CD8-positive, alpha-beta memory T cell (primary cell): ENCODE measurements at regions not wholly inside any gene's neighbourhood (a gene's known extent, or its start where the extent isn't known, plus 50 kb on each side); places are given as distances from the start of the nearest gene placed in this dataset.
A peak's percentile ranks its signal among the peaks of the same experiment; 100 is the strongest.

ENCODE experiments used
- CTCF ChIA-PET: fragments of 350-600 bp; sonication (Branson Sonifier 250); formaldehyde crosslinking; loops from one replicate; lab custom pipeline; 2021; ENCODE audit warnings: antibody characterized with exemption; lab: Charles Lee
- POLR2A ChIA-PET: fragments of 350-600 bp; sonication (Branson Sonifier 250); formaldehyde crosslinking; loops from one replicate; lab custom pipeline; 2021; ENCODE audit warnings: antibody characterized with exemption; lab: Charles Lee
- DNase-seq, 5 donors: peaks; one replicate each; pipeline versions ENCODE4 v3.0.0 to v3.0.0-alpha.2; 2020 to 2022; ENCODE audit warnings: mixed read lengths in 1 of 5
- H3K27ac ChIP-seq: one replicate; pipeline ENCODE4 v1.7.0; 2013; ENCODE audit warnings: low read depth, mild to moderate bottlenecking, low read length, moderate library complexity
- H3K27me3 ChIP-seq: 2 replicates; pipeline ENCODE4 v1.7.0; 2013; ENCODE audit warnings: low read length, mild to moderate bottlenecking; ENCODE audit not compliant: insufficient read depth, poor library complexity, severe bottlenecking
- H3K36me3 ChIP-seq: 2 replicates; pipeline ENCODE4 v1.7.0; 2013; ENCODE audit warnings: mild to moderate bottlenecking, low read length, moderate library complexity; ENCODE audit not compliant: insufficient read depth
- H3K4me1 ChIP-seq: 2 replicates; pipeline ENCODE4 v1.7.0; 2013; ENCODE audit warnings: mild to moderate bottlenecking, low read length, moderate library complexity; ENCODE audit not compliant: insufficient read depth
- H3K4me3 ChIP-seq: 2 replicates; pipeline ENCODE4 v1.7.0; 2013; ENCODE audit warnings: mild to moderate bottlenecking, low read length
- H3K9me3 ChIP-seq: 2 replicates; pipeline ENCODE4 v1.7.0; 2013; ENCODE audit warnings: mild to moderate bottlenecking, low read length
- H3K27ac Mint-ChIP-seq, 8 donors: one replicate each; pipeline ENCODE4 v1.8.0; 2020 to 2021; ENCODE audit warnings: mixed read lengths in 8 of 8, mild to moderate bottlenecking in 6 of 8, inconsistent platforms in 3 of 8, moderate library complexity in 3 of 8
- H3K27me3 Mint-ChIP-seq, 2 donors: one replicate each; pipeline ENCODE4 v1.8.0; 2020 to 2021; ENCODE audit warnings: mixed read lengths in 2 of 2, mild to moderate bottlenecking in 1 of 2, moderate library complexity in 1 of 2
- H3K36me3 Mint-ChIP-seq, 3 donors: one replicate each; pipeline ENCODE4 v1.8.0; 2020 to 2021; ENCODE audit warnings: mixed read lengths in 3 of 3, inconsistent platforms in 1 of 3, mild to moderate bottlenecking in 1 of 3
- H3K4me1 Mint-ChIP-seq, 3 donors: one replicate each; pipeline ENCODE4 v1.8.0; 2020 to 2021; ENCODE audit warnings: mixed read lengths in 3 of 3, inconsistent platforms in 1 of 3, mild to moderate bottlenecking in 1 of 3
- H3K4me3 Mint-ChIP-seq, 7 donors: one replicate each; pipeline ENCODE4 v1.8.0; 2020 to 2021; ENCODE audit warnings: mixed read lengths in 7 of 7, mild to moderate bottlenecking in 6 of 7, moderate library complexity in 4 of 7, inconsistent platforms in 2 of 7
- H3K9me3 Mint-ChIP-seq, 5 donors: one replicate each; pipeline ENCODE4 v1.8.0; 2020 to 2022; ENCODE audit warnings: mixed read lengths in 5 of 5, mild to moderate bottlenecking in 3 of 5, moderate library complexity in 2 of 5, inconsistent platforms in 1 of 5

DNA sequence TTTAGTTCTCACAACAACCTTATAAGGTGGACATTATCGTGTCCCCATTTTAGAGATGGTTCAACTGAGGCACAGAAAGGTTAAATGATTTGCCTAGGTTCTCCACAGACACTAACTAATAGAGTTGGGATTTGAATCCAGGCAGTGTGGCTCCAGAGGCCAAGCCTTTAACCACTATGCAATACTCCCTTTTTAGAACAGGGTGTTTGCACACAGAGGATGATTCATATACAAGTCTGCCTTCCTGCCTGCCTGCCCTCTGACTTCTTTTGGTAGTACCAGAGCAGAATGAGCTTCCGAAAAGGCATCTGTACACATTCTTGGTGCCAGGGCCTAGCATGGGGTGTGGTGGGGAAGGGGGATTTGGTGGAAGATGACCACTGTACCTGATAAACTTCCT is 150.8 kb upstream of the ARHGEF9 start:
- H3K27ac Mint-ChIP-seq: no peak overlapping the region
- ChIA-PET CTCF (no interaction called here), POLR2A (no interaction called here)
- DNase-seq: no peak
- H3K4me1 Mint-ChIP-seq: no peaks in the 10 kb centered on the region
- Histone ChIP-seq H3K4me1 (no peaks in the 10 kb centered on the region), H3K27me3 (no peaks in the 10 kb centered on the region), H3K36me3 (no peaks in the 10 kb centered on the region), H3K4me3 (no peak overlapping the region), H3K27ac (no peak overlapping the region), H3K9me3 (no peaks in the 10 kb centered on the region)
- H3K36me3 Mint-ChIP-seq: no peaks in the 10 kb centered on the region
- H3K4me3 Mint-ChIP-seq: no peak overlapping the region
- peaks cover 0 to 25% (median 14%) of the 10 kb centered on the region in 5 donors for H3K9me3 Mint-ChIP-seq
- peaks cover 0 to 2% of the 10 kb centered on the region in 2 donors for H3K27me3 Mint-ChIP-seq

DNA sequence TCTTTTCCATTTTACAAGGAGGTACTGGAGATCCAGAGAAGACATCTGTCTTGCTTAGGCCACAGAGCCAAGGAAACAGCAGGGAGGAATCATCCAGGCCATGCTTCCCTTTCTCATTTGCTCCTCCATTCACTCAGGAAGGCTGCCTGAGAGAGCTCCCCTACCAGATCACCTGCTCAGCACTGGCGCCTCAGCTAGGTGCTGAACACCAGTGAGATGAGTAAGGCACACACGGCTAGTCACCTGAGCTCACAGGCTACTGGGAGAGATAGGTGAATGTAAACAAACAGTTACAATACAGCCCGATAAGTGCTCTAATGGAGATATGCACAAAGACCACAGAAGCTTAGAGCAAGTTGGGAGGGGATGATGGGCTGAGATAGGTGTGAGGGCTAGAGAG is 149.8 kb upstream of the ARHGEF9 start:
- POLR2A ChIA-PET: no interaction called here
- no peaks in the 10 kb centered on the region for H3K27me3 ChIP-seq
- Mint-ChIP-seq H3K27me3 (peaks cover 0 to 2% of the 10 kb centered on the region in 2 donors), H3K9me3 (peaks cover 0 to 20% (median 14%) of the 10 kb centered on the region in 5 donors), H3K27ac (no peak overlapping the region), H3K4me3 (no peak overlapping the region), H3K36me3 (no peaks in the 10 kb centered on the region), H3K4me1 (no peaks in the 10 kb centered on the region)
- CTCF ChIA-PET: no interaction called here
- H3K4me3 ChIP-seq: no peak overlapping the region
- H3K27ac ChIP-seq: no peak overlapping the region
- no peaks in the 10 kb centered on the region for H3K9me3 ChIP-seq
- no peak for DNase-seq
- no peaks in the 10 kb centered on the region for H3K4me1 ChIP-seq
- no peaks in the 10 kb centered on the region for H3K36me3 ChIP-seq

DNA sequence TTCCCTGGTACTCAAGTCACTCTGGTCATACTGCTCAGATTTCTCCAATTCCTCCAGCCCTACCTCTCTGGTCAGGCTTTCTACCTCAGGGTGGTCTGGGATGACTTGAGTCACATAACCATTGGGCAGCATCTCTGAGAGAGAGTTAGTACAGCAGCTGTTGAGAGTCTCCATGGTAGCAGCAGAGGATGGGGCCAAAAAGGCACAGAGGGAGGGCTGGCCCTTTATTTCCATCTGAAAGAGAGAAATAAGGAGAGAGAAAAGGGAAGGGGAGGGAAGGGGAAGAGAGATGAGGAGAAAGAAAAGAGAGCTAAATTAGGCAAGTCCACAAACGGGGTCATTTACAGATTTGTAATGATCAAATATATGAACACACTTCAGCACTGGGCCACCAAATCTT is 149.1 kb upstream of the ARHGEF9 start:
- H3K9me3 ChIP-seq: no peaks in the 10 kb centered on the region
- no peak overlapping the region for H3K4me3 ChIP-seq
- no peaks in the 10 kb centered on the region for H3K27me3 ChIP-seq
- Mint-ChIP-seq H3K9me3 (peaks cover 0 to 19% (median 9%) of the 10 kb centered on the region in 5 donors), H3K27me3 (peaks cover 0 to 2% of the 10 kb centered on the region in 2 donors), H3K4me3 (no peak overlapping the region), H3K4me1 (no peaks in the 10 kb centered on the region), H3K27ac (no peak overlapping the region), H3K36me3 (no peaks in the 10 kb centered on the region)
- POLR2A ChIA-PET: no interaction called here
- H3K27ac ChIP-seq: no peak overlapping the region
- no peak for DNase-seq
- CTCF ChIA-PET: no interaction called here
- H3K36me3 ChIP-seq: no peaks in the 10 kb centered on the region
- H3K4me1 ChIP-seq: no peaks in the 10 kb centered on the region

DNA sequence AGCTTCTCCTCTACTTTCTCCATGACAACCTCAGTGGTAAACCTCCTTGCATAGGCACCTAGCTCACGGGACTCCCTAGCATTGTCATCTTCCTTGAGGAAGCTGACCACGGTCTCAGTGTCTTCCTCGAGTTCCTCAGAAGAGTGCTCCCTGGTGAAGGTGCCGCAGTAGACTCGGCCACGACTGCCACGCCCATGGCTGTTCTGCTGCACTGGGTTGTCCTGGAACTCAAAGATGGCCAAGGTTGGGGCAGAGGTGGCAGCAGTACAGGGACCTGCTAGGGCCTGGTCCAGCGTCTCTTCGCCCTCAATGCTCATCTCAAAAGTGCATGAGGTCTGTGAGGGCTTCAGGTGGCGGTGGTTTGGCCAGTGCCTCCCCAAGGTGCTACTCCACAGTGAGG is 147.9 kb upstream of the ARHGEF9 start:
- H3K9me3 Mint-ChIP-seq: peaks cover 0 to 16% (median 10%) of the 10 kb centered on the region in 5 donors
- no peak overlapping the region for H3K27ac Mint-ChIP-seq
- ChIA-PET POLR2A (no interaction called here), CTCF (no interaction called here)
- Histone ChIP-seq H3K27ac (no peak overlapping the region), H3K4me3 (no peak overlapping the region), H3K27me3 (no peaks in the 10 kb centered on the region), H3K9me3 (no peaks in the 10 kb centered on the region), H3K4me1 (no peaks in the 10 kb centered on the region), H3K36me3 (no peaks in the 10 kb centered on the region)
- H3K4me3 Mint-ChIP-seq: no peak overlapping the region
- peaks cover 0 to 2% of the 10 kb centered on the region in 2 donors for H3K27me3 Mint-ChIP-seq
- no peak for DNase-seq
- no peaks in the 10 kb centered on the region for H3K4me1 Mint-ChIP-seq
- H3K36me3 Mint-ChIP-seq: no peaks in the 10 kb centered on the region

DNA sequence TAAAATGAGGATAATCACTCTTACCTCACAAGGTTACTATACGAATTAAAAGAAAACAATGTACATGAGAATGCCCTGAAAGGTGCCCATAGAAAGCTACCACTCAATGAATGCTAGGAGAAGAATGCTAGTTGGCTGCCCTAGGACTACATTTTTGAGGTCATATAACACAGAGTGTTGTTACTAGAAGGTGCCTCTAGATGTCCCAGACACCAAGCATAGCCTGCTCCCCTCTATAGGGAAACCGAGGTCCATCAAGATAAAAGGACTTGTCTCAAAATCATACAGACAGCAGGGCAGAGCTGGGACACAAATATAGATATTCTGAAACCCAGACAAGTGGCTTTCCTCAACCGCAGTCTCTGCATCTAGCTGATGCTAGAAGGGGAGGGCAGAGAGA is 147.0 kb upstream of the ARHGEF9 start:
- H3K4me1 ChIP-seq: no peaks in the 10 kb centered on the region
- H3K9me3 ChIP-seq: no peaks in the 10 kb centered on the region
- Mint-ChIP-seq H3K36me3 (no peaks in the 10 kb centered on the region), H3K27ac (no peak overlapping the region), H3K4me1 (no peaks in the 10 kb centered on the region), H3K27me3 (no peaks in the 10 kb centered on the region), H3K4me3 (no peak overlapping the region), H3K9me3 (peaks cover 0 to 12% (median 9%) of the 10 kb centered on the region in 5 donors)
- ChIA-PET POLR2A (no interaction called here), CTCF (no interaction called here)
- DNase-seq: no peak
- H3K4me3 ChIP-seq: no peak overlapping the region
- no peak overlapping the region for H3K27ac ChIP-seq
- no peaks in the 10 kb centered on the region for H3K36me3 ChIP-seq
- no peaks in the 10 kb centered on the region for H3K27me3 ChIP-seq

DNA sequence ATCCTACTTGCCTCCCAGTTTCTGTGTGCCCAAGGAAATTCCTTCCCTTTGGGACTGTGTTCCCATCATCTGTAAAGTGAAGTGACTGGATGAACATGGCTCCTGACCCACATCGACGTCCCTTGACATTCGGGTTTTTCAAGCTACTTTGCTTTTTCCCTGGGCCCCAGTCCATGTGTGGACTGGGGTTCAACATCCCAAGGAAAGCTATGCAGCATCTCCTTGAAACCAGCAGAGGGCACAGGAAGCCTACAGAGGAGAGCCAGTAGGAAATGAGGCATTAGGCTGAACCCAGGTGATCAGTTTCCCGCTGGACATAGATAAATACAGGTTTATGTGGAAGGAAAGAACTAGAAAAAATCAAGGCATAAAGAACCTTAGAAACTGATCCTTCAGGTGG is 145.1 kb upstream of the ARHGEF9 start:
- Mint-ChIP-seq H3K27me3 (no peaks in the 10 kb centered on the region), H3K4me3 (peak overlapping the region in 1 of 7 donors; percentile 36), H3K36me3 (no peaks in the 10 kb centered on the region), H3K4me1 (no peaks in the 10 kb centered on the region), H3K27ac (no peak overlapping the region), H3K9me3 (peaks cover 0 to 22% (median 9%) of the 10 kb centered on the region in 5 donors)
- POLR2A ChIA-PET: no interaction called here
- CTCF ChIA-PET: no interaction called here
- H3K9me3 ChIP-seq: no peaks in the 10 kb centered on the region
- no peak overlapping the region for H3K4me3 ChIP-seq
- H3K27me3 ChIP-seq: no peaks in the 10 kb centered on the region
- H3K36me3 ChIP-seq: no peaks in the 10 kb centered on the region
- no peak overlapping the region for H3K27ac ChIP-seq
- no peak for DNase-seq
- H3K4me1 ChIP-seq: no peaks in the 10 kb centered on the region

DNA sequence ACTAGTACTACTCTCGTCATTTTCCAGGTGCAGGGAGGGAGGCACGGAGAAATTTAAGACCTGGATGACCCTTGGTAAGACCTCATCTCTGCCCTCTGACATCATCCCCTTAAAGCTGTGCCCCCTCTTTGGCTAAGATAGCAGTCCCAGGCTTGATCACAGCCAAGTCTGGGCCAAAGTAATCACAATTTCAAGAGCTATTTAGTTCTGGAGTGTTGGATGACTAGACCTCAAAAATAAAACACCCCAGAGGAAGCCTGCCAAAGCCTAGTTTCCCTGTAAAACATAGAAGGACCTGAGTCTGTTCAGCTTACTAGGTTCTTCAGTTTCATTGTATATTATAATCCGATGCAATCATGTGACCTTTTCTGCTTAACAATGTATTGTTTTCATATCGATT is 144.6 kb upstream of the ARHGEF9 start:
- POLR2A ChIA-PET: no interaction called here
- Mint-ChIP-seq H3K9me3 (peaks cover 0 to 22% (median 6%) of the 10 kb centered on the region in 5 donors), H3K27ac (no peak overlapping the region), H3K4me1 (no peaks in the 10 kb centered on the region), H3K4me3 (no peak overlapping the region), H3K27me3 (no peaks in the 10 kb centered on the region), H3K36me3 (no peaks in the 10 kb centered on the region)
- Histone ChIP-seq H3K4me3 (no peak overlapping the region), H3K27ac (no peak overlapping the region), H3K36me3 (no peaks in the 10 kb centered on the region), H3K9me3 (no peaks in the 10 kb centered on the region), H3K4me1 (no peaks in the 10 kb centered on the region), H3K27me3 (no peaks in the 10 kb centered on the region)
- CTCF ChIA-PET: no interaction called here
- DNase-seq: no peak

DNA sequence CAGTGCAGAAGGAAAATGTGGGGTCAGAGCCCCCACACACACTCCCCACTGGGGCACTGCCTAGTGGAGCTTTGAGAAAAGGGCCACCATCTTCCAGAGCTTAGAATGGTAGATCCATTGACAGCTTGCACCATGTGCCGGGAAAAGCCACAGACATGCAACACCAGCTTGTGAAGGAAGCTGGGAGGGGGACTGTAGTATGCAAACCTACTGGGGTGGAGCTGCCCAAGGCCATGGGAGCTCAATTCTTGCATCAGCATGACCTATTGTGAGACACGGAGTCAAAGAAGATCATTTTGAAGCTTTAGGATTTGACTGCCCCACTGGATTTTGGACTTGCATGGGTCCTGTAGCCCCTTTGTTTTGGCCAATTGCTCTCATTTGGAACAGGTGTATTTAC is 142.8 kb upstream of the ARHGEF9 start:
- POLR2A ChIA-PET: no interaction called here
- H3K9me3 ChIP-seq: no peaks in the 10 kb centered on the region
- H3K27ac ChIP-seq: no peak overlapping the region
- no peak for DNase-seq
- no peaks in the 10 kb centered on the region for H3K27me3 ChIP-seq
- Mint-ChIP-seq H3K36me3 (no peaks in the 10 kb centered on the region), H3K4me3 (no peak overlapping the region), H3K4me1 (no peaks in the 10 kb centered on the region), H3K27ac (no peak overlapping the region), H3K27me3 (no peaks in the 10 kb centered on the region), H3K9me3 (peaks cover 0 to 25% (median 12%) of the 10 kb centered on the region in 5 donors)
- no peaks in the 10 kb centered on the region for H3K36me3 ChIP-seq
- H3K4me1 ChIP-seq: no peaks in the 10 kb centered on the region
- CTCF ChIA-PET: no interaction called here
- no peak overlapping the region for H3K4me3 ChIP-seq

DNA sequence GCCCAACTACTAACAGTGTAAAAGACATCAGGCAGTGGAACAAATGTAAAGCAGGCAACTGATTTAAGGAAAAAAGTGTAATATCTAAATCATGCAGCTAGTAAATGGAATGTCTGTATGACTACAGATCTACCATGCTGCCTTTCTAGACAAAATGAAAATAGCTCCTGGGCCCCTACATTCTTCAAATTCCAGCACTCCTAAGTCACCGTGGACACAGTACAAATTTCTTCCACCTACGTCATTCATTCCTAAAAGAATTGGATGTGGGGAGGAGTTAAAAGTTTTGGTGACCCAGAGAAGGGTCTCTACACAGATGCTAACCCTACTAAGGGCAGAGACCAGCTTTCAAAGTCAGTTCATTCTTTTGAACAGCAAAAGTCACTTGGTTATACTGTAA is 137.2 kb upstream of the ARHGEF9 start:
- H3K4me1 ChIP-seq: no peaks in the 10 kb centered on the region
- H3K27ac ChIP-seq: no peak overlapping the region
- H3K9me3 ChIP-seq: no peaks in the 10 kb centered on the region
- ChIA-PET POLR2A (no interaction called here), CTCF (interaction anchor here (1.1 kb wide), 1 partner anchor 11 kb away, joined by 3 read pairs; no protein-coding TSS in a partner anchor)
- Mint-ChIP-seq H3K9me3 (peaks cover 5 to 23% (median 20%) of the 10 kb centered on the region in 5 donors), H3K4me3 (no peak overlapping the region), H3K4me1 (no peaks in the 10 kb centered on the region), H3K36me3 (no peaks in the 10 kb centered on the region), H3K27ac (no peak overlapping the region), H3K27me3 (peaks cover 0 to 3% of the 10 kb centered on the region in 2 donors)
- DNase-seq: no peak
- no peaks in the 10 kb centered on the region for H3K27me3 ChIP-seq
- H3K36me3 ChIP-seq: no peaks in the 10 kb centered on the region
- no peak overlapping the region for H3K4me3 ChIP-seq
